ENCODE measurements at regions not wholly inside any gene's neighbourhood (a gene's known extent, or its start where the extent isn't known, plus 50 kb on each side); places are given as distances from the start of the nearest gene placed in this dataset.

GRCh38 chrX:98422536-98422935, 1538.8 kb downstream of the RPA4 start:
- ChIA-PET POLR2A (ENCODE audit: low non-redundant PET) (no interaction called here), CTCF (no interaction called here)
- TF ChIP-seq EZH2 (IDR thresholded peaks at IDR 0.05; ENCODE audit: borderline replicate concordance, low read depth, low read length, poor library complexity, severe bottlenecking) (no peak), CTCF (conservative IDR thresholded peaks at IDR 0.05; ENCODE audit: low read depth, low read length) (no peak)
- no peaks in the 10 kb centered on the region for H3K4me1 ChIP-seq (ENCODE audit: insufficient read depth, low read length, poor library complexity, severe bottlenecking)
- intact Hi-C loops (cut with micrococcal nuclease; ENCODE audit: unreplicated experiment) = no loop called here
- no peaks in the 10 kb centered on the region for H3K9me3 ChIP-seq (ENCODE audit: low read depth, low read length, poor library complexity, severe bottlenecking)
- H3K27ac ChIP-seq (ENCODE audit: low read depth, low read length, poor library complexity, severe bottlenecking) = no peak overlapping the region
- H3K36me3 ChIP-seq (ENCODE audit: insufficient read depth, low read length, poor library complexity, severe bottlenecking) = no peaks in the 10 kb centered on the region
- no peaks in the 10 kb centered on the region for H3K27me3 ChIP-seq (replicated peaks; ENCODE audit: insufficient read depth, low read depth, low read length, poor library complexity)
- DNase-seq (ENCODE audit: low spot score) = no peak
- no TSS peak for BruUV-seq (replicated peaks)
- H3K4me3 ChIP-seq (ENCODE audit: low read depth, low read length, poor library complexity, severe bottlenecking) = no peak overlapping the region

GRCh38 chrX:98432413-98432812, 1548.7 kb downstream of the RPA4 start:
- Histone ChIP-seq H3K27ac (ENCODE audit: low read depth, low read length, poor library complexity, severe bottlenecking) (no peak overlapping the region), H3K4me1 (ENCODE audit: insufficient read depth, low read length, poor library complexity, severe bottlenecking) (no peaks in the 10 kb centered on the region), H3K4me3 (ENCODE audit: low read depth, low read length, poor library complexity, severe bottlenecking) (no peak overlapping the region), H3K36me3 (ENCODE audit: insufficient read depth, low read length, poor library complexity, severe bottlenecking) (no peaks in the 10 kb centered on the region), H3K27me3 (replicated peaks; ENCODE audit: insufficient read depth, low read depth, low read length, poor library complexity) (no peaks in the 10 kb centered on the region), H3K9me3 (ENCODE audit: low read depth, low read length, poor library complexity, severe bottlenecking) (no peaks in the 10 kb centered on the region)
- no peak for DNase-seq (ENCODE audit: low spot score)
- ChIA-PET CTCF (no interaction called here), POLR2A (ENCODE audit: low non-redundant PET) (no interaction called here)
- TF ChIP-seq CTCF (conservative IDR thresholded peaks at IDR 0.05; ENCODE audit: low read depth, low read length) = no peak
- TF ChIP-seq EZH2 (IDR thresholded peaks at IDR 0.05; ENCODE audit: borderline replicate concordance, low read depth, low read length, poor library complexity, severe bottlenecking) = no peak
- intact Hi-C loops (cut with micrococcal nuclease; ENCODE audit: unreplicated experiment) = no loop called here
- no TSS peak for BruUV-seq (replicated peaks)

GRCh38 chrX:98448524-98448923, 1564.8 kb downstream of the RPA4 start:
- DNase-seq (ENCODE audit: low spot score) = no peak
- CTCF ChIA-PET = no interaction called here
- BruUV-seq (replicated peaks) = no TSS peak
- TF ChIP-seq EZH2 (IDR thresholded peaks at IDR 0.05; ENCODE audit: borderline replicate concordance, low read depth, low read length, poor library complexity, severe bottlenecking) (no peak), CTCF (conservative IDR thresholded peaks at IDR 0.05; ENCODE audit: low read depth, low read length) (no peak)
- Histone ChIP-seq H3K4me3 (ENCODE audit: low read depth, low read length, poor library complexity, severe bottlenecking) (no peak overlapping the region), H3K27ac (ENCODE audit: low read depth, low read length, poor library complexity, severe bottlenecking) (no peak overlapping the region), H3K27me3 (replicated peaks; ENCODE audit: insufficient read depth, low read depth, low read length, poor library complexity) (no peaks in the 10 kb centered on the region), H3K9me3 (ENCODE audit: low read depth, low read length, poor library complexity, severe bottlenecking) (no peaks in the 10 kb centered on the region), H3K4me1 (ENCODE audit: insufficient read depth, low read length, poor library complexity, severe bottlenecking) (no peaks in the 10 kb centered on the region), H3K36me3 (ENCODE audit: insufficient read depth, low read length, poor library complexity, severe bottlenecking) (no peaks in the 10 kb centered on the region)
- POLR2A ChIA-PET (ENCODE audit: low non-redundant PET) = no interaction called here
- intact Hi-C loops (cut with micrococcal nuclease; ENCODE audit: unreplicated experiment) = no loop called here
